ENCODE measurements at regions not wholly inside any gene's neighbourhood (a gene's known extent, or its start where the extent isn't known, plus 50 kb on each side); places are given as distances from the start of the nearest gene placed in this dataset.

GRCh38 chr4:162406637-162407365, 243.0 kb upstream of the FSTL5 start:
- no peak overlapping the region for H3K4me2 ChIP-seq
- no peak overlapping the region for H2AFZ ChIP-seq (ENCODE audit: low read depth)
- TF ChIP-seq CTCF (conservative IDR thresholded peaks at IDR 0.05; ENCODE audit: low read depth, low read length) = no peak
- H3K4me1 ChIP-seq (ENCODE audit: low read depth, poor library complexity, severe bottlenecking) = no peaks in the 10 kb centered on the region
- no peaks in the 10 kb centered on the region for H4K20me1 ChIP-seq (ENCODE audit: insufficient read depth)
- H3K27me3 ChIP-seq (ENCODE audit: insufficient read depth, low read depth) = no peaks in the 10 kb centered on the region
- H3K79me2 ChIP-seq (ENCODE audit: insufficient read depth, low read depth) = no peaks in the 10 kb centered on the region
- no peak overlapping the region for H3K4me3 ChIP-seq (IDR thresholded peaks at IDR 0.05; ENCODE audit: insufficient read depth, low read depth, low read length)
- no peak overlapping the region for H3K9ac ChIP-seq
- no peaks in the 10 kb centered on the region for H3K36me3 ChIP-seq (ENCODE audit: insufficient read depth)
- H3K27ac ChIP-seq = no peak overlapping the region

GRCh38 chr4:162403932-162404331, 240.1 kb upstream of the FSTL5 start:
- H4K20me1 ChIP-seq (ENCODE audit: insufficient read depth) = no peaks in the 10 kb centered on the region
- no peaks in the 10 kb centered on the region for H3K36me3 ChIP-seq (ENCODE audit: insufficient read depth)
- no peaks in the 10 kb centered on the region for H3K4me1 ChIP-seq (ENCODE audit: low read depth, poor library complexity, severe bottlenecking)
- TF ChIP-seq CTCF (conservative IDR thresholded peaks at IDR 0.05; ENCODE audit: low read depth, low read length) = no peak
- no peak overlapping the region for H2AFZ ChIP-seq (ENCODE audit: low read depth)
- H3K9ac ChIP-seq = no peak overlapping the region
- no peak overlapping the region for H3K4me2 ChIP-seq
- H3K79me2 ChIP-seq (ENCODE audit: insufficient read depth, low read depth) = no peaks in the 10 kb centered on the region
- H3K4me3 ChIP-seq (IDR thresholded peaks at IDR 0.05; ENCODE audit: insufficient read depth, low read depth, low read length) = no peak overlapping the region
- H3K27me3 ChIP-seq (ENCODE audit: insufficient read depth, low read depth) = no peaks in the 10 kb centered on the region
- no peak overlapping the region for H3K27ac ChIP-seq

GRCh38 chr4:162403419-162403818, 239.6 kb upstream of the FSTL5 start:
- TF ChIP-seq CTCF (conservative IDR thresholded peaks at IDR 0.05; ENCODE audit: low read depth, low read length) = no peak
- no peak overlapping the region for H3K4me3 ChIP-seq (IDR thresholded peaks at IDR 0.05; ENCODE audit: insufficient read depth, low read depth, low read length)
- H4K20me1 ChIP-seq (ENCODE audit: insufficient read depth) = no peaks in the 10 kb centered on the region
- H3K9ac ChIP-seq = no peak overlapping the region
- H3K27me3 ChIP-seq (ENCODE audit: insufficient read depth, low read depth) = no peaks in the 10 kb centered on the region
- H3K27ac ChIP-seq = no peak overlapping the region
- no peak overlapping the region for H3K4me2 ChIP-seq
- no peaks in the 10 kb centered on the region for H3K4me1 ChIP-seq (ENCODE audit: low read depth, poor library complexity, severe bottlenecking)
- no peak overlapping the region for H2AFZ ChIP-seq (ENCODE audit: low read depth)
- no peaks in the 10 kb centered on the region for H3K79me2 ChIP-seq (ENCODE audit: insufficient read depth, low read depth)
- no peaks in the 10 kb centered on the region for H3K36me3 ChIP-seq (ENCODE audit: insufficient read depth)

- H3K36me3 ChIP-seq (ENCODE audit: insufficient read depth) = no peaks in the 10 kb centered on the region
- no peak for TF ChIP-seq CTCF (conservative IDR thresholded peaks at IDR 0.05; ENCODE audit: low read depth, low read length)
Observed at GRCh38 chr4:162401021-162401420, 237.2 kb upstream of the FSTL5 start.

More at GRCh38 chr4:162401021-162401420, 237.2 kb upstream of the FSTL5 start:
- Histone ChIP-seq H3K9ac (no peak overlapping the region), H3K79me2 (ENCODE audit: insufficient read depth, low read depth) (no peaks in the 10 kb centered on the region), H3K27me3 (ENCODE audit: insufficient read depth, low read depth) (no peaks in the 10 kb centered on the region), H3K4me3 (IDR thresholded peaks at IDR 0.05; ENCODE audit: insufficient read depth, low read depth, low read length) (no peak overlapping the region), H4K20me1 (ENCODE audit: insufficient read depth) (no peaks in the 10 kb centered on the region), H3K4me1 (ENCODE audit: low read depth, poor library complexity, severe bottlenecking) (no peaks in the 10 kb centered on the region), H3K27ac (no peak overlapping the region), H3K4me2 (no peak overlapping the region), H2AFZ (ENCODE audit: low read depth) (no peak overlapping the region)
